ENCODE measurements at regions not wholly inside any gene's neighbourhood (a gene's known extent, or its start where the extent isn't known, plus 50 kb on each side); places are given as distances from the start of the nearest gene placed in this dataset.
"Not testable (repeated sequence)": the region's sequence is repeated elsewhere in the genome, so short reads cannot be mapped to it uniquely, and the experiment has no call there.

DNA sequence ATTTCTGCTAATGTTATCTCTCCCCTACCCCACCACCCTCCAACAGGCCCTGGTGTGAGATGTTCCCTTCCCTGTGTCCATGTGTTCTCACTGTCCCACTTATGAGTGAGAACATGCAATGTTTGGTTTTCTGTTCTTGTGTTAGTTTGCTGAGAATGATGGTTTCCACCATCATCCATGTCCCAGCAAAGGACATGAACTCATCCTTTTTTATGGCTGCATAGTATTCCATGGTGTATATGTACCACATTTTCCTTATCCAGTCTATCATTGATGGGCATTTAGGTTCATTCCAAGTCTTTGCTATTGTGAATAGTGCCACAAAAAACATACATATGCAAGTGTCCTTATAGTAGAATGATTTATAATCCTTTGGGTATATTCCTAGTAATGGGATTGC lies 104.5 kb downstream of the ZNF33B start:
- not testable (repeated sequence) for DNase-seq

DNA sequence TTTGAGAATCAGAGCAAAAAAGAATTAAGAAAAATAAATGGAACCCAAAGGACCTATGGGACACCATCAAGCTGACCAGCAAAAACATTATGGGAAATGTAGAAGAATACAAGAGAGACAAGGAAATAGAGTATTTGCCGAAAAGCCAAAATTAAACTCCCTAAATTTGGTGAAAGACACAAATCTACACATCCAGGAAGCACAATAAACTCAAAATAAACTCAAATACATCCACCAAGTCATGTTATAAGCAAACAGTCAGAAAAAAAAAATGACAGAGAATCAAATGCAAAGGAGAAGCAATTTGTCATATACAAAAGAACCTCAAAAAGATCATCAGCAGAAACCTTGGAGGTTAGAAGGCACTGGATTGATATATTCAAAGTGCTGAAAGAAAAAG lies 105.4 kb downstream of the ZNF33B start:
- DNase-seq, result no peak

DNA sequence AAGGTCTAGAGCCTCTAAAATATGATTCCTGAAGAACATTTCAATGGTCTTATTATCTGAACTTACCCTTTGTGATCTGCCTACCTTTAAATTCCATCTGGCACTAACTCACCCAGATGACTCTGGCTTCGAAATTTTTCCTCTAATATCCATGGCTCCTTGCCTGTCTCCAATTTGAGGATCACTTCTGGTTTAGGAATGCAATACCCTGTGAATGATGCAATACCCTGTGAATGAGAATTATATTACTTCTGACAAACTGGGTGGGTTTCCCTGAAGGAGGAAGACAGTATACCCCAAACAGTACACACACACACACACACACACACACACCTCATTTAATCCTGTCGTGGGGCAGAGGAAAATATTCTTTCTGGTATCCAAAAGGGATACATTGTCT lies 115.3 kb downstream of the ZNF33B start:
- no peak for DNase-seq

GRCh38 chr10:42519761-42520460 lies 118.5 kb downstream of the ZNF33B start:
- no peak for DNase-seq

GRCh38 chr10:42519079-42519478 lies 119.3 kb downstream of the ZNF33B start:
- DNase-seq, result no peak

DNA sequence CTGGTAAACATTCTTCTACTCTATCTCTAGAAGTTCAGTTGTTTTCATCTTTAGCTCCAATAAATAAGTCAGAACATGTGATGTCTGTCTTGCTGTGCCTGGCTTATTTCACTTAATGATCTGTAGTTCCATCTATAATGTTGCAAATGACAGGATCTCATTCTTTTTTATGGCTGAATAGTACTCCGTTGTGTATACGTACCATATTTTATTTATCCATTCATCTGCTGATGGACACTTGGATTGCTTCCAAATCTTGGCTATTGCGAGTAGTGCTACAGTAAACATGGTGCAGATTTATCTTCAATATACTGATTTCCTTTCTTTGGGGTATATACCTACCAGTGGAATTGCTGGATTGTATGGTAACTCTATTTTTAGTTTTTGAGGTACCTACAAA lies 124.4 kb downstream of the ZNF33B start:
- no peak for DNase-seq

DNA sequence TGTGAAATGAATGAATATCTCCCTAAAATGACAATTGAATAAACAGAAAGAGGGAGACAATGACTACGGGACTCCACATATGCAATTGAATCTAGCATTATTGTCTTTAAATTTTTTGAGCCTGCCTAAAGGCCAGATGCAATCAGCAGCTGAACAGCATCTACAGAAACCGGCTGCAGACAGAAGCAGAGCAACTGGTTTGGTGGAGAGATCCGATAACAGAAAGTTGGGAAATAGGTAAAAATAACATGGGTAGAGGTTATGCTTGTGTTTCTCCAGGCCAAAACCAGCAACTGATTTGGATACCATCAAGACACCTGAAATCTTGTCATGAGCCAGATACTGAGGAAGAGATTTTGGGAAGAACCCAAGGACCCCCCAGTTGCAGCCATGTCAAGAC lies 146.6 kb downstream of the ZNF33B start:
- no peak for DNase-seq

- peak; percentile 0 for DNase-seq
Observed at GRCh38 chr10:42491001-42491592, 147.3 kb downstream of the ZNF33B start.

DNA sequence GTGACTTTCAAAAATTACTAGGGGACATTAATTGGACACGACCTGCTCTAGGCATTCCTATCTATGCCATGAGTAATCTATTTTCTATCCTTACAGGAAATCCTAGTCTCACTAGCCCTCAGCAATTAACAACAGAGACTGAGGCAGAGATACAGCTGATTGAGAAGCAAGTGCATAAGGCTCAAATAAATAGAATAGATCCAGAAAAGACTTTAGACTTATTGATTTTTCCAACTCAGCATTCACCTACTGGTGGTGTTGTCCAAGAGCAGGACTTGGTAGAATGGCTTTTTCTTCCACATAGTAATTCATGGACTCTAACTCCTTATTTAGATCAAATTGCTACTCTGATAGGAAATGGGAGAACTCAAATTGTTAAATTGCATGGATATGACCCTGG lies 148.0 kb downstream of the ZNF33B start:
- DNase-seq, result no peak

DNA sequence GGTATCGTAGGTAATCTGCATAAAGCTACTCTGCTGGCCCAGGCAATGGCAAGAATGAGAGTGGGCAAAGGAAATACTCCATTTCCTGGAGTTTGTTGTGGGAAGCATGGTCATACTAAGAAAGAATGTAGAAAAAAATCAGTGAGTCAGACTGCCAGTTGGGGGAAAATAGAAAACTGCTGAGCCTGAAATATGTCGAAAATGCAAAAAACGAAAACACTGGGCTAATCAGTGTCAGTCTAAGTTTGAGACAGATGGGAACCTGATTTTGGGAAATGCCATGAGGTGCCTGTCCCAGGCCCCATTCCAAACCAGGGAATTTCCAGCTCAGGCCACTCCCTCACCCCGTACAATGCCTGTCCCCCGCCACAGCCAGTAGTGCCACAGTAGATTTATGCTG lies 150.0 kb downstream of the ZNF33B start:
- DNase-seq, result no peak

DNA sequence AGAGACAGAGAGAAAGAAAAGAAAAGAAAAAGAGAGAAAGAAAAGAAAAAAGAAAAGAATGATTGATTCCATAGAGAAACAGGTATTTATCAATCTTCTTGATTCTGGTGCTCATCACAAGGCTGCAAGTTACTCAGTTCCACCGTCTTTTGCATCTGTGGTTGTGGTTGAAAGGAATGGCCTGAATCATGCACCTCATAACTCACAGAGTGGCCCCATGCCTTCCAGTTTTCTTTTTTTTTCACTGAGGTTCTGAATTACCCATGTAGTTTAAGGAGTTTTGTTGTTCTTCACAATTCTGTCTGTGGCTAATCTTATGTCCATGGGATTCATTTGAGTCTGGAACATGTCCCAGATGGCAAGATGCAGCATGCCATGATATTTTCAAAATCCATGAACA lies 156.0 kb downstream of the ZNF33B start:
- DNase-seq, result no peak

GRCh38 chr10:42479057-42479456 lies 159.3 kb downstream of the ZNF33B start:
- DNase-seq, result no peak

DNA sequence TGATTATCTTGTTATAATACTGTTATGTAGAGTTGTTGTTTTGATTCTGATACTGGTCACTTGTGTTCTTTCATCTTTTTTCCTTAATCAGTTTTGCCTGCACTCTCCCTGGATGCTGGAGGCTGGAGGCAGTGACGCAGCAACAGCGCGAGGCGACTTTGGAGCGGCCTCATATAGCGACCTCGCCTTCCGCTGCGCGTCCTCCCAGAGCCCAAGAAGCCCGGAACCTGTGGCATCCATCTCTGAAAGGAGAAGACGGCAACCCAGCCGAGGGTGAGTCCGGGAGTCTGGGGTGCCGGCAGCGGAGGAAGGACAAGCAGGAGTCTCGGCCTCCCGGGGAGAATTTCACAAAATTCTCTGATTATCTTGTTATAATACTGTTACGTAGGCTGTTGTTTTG lies 161.2 kb downstream of the ZNF33B start:
- no peak for DNase-seq

- no peak for DNase-seq
Observed at GRCh38 chr10:42476101-42476500, 162.3 kb downstream of the ZNF33B start.

DNA sequence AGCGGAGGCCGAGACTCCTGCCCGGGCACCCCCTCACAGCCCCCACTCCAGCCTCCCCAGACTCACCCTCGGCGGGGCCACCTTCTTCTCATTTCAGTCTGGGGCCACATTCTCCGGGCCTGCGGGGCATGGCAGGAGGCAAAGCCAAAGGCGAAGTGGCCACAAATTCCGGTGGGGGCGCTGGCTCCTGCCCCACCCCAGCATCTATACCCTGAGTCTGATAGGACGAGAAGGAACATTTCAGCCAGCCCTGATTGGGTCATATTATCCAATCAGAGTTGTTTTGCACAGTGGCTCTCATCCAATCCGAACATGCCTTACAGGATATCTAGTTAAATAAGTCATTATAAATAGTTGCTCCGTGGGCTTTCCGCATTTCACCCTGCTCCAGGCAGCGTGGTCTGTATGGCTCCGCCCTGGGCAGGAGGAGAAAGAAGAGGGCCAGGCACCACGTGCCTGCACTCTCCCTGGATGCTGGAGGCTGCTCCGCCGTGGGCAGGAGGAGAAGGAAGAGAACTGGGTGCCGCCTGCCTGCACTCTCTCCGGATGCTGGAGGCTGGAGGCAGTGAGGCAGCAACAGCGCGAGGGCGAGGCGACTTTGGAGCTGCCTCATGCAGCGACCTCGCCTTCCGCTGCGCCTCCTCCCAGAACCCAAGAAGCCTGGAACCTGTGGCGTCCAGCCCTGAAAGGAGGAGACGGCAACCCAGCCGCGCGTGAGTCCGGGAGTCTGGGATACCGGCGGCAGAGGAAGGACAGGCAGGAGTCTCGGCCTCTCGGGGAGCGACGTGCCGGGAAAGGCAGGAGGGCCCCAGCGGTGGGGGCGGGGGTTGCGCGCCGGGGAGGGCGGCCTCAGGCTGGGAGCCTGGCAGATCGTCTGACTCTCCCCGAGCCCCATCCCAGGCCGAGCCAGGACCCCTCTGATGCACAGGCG lies 162.9 kb downstream of the ZNF33B start:
- DNase-seq, result no peak

DNA sequence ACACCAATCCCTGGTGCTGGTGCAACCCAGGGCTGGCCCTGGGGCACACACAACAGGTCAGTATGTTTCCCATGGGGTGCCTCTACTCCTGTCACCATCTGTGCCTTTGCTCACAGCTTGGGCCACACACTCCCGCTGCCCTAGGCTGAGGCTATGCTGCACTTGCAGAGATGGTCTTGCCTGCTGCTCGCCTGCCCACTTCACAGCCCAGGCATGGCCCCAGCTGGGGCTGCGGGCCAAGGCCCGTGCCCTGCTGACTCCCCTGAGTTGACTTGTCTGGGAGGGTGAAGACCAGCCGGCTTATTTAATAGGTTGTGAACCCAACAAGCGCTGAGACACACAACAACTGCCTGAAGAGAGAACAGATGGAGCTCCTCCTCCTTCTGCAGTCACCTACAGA lies 184.1 kb downstream of the ZNF33B start:
- DNase-seq, result no peak

DNA sequence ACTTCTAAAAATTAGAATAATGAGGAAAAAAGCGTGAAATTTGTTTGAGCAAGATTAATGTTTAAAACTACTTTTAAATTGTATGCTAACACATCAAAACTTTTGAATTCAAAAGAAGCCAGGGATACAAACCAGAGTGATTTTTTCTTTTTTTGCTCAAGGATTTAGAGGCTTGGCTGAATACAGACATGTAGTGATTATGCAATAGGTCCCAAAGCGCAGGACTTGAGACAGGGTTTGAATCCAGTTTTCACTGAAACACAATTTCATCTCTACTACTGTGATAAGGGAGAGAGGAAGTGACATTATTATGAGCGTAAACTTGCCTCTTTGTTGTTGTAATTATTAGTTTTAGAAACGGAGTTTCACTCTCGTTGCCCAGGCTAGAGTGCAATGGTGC lies 207.3 kb downstream of the ZNF33B start:
- no peak for DNase-seq

DNA sequence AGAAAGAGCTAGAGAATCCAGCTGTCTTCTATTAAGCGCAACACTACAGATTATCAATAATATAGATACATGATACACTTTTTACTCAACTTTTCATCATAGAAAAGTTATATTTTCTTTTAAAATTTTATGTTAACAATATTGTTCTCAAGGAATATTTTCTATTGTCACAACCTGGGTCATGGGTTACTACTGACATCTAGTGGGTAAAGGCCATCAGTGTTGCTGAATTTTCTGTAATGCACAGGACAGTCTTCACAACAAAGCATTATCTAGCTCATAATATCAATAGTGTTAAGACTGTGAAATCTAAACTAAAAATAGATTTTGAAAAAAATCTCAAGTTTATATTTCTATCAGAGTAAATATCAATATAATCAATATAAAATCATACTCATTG lies 209.8 kb downstream of the ZNF33B start:
- DNase-seq, result peak; percentile 5

DNA sequence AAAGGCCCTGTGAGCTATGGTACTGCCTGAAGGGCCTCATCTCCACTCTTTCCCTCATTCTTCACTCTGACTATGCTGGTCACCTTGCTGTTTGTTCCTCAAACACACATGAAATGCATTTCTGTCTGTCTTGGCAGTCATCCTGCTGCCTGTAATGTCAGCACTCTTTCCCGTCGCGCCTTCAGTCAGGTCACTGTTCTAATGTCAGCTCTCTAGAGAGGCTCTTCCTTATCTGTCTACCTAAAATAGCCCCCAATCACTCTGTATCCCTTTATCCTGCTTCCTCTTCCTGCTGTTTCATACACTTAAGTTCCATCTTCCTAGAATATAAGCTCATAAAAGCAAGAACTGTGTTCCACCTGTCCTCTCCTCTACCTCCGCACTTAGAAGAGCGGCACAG lies 215.5 kb downstream of the ZNF33B start:
- DNase-seq, result no peak

DNA sequence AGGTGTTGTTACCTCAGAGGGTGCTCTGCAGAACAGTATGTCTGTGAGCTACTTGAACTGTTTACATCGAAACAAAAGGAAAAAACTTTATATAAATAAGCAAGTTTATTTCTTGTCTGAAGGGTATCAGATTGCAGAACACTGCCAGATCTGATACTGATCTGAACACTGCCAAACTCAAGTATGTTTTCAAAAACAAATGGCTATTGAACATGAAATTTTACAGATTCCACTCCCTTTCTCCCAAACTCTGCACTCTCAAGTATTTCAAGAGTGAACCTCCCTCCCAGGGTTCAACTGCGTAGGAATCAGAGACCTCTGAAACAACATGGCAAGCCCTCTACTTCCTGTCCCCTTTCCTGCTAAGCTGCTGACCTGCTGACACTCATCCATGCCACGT lies 216.6 kb downstream of the ZNF33B start:
- DNase-seq, result no peak

DNA sequence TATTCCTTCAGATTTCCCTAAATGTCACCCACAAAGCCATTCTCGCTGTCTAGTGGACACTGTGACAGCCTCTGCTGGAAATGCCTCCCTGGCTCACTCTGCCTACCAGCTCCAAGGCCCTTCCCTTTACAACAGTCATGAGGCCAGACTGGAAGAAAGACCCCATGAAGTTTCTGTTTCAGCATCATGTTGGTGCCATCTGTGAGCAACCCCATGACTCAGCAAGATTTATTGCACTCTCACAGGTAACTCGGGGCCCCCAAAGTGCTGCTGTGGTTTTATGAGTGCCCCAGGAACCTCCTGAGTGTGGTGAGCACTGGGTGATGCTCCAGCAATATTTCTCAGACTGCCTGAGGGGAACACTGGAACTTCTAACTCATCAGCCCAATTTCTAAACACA lies 218.6 kb downstream of the ZNF33B start:
- DNase-seq, result no peak

DNA sequence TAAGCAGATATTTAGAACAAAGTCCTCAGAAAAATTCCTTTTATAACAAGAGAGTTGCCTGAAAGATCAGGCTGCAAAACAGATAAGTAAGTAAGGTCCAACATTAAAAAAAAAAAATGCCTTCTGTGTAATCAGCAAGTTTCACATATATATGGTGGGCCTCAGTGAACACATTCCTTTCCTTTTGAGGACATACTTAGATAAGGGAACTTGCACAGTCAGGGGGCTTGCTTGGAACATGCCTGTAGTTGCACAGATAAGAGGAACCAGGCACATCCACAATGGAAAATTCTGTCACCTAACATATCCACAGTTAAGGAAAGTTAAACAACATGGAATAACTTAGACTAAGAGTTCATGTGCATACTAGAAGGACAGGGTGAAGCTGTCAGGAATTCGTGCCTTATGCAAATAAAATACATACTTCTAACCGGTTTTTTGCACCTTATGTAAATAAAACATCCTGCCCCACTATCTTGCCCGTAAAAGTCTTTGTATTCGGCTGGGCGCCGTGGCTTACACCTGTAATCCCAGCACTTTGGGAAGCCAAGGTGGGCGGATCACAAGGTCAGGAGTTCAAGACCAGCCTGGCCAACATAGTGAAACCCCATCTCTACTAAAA lies 257.3 kb downstream of the ZNF33B start:
- no peak for DNase-seq

- peak; percentile 20 for DNase-seq
Observed at GRCh38 chr10:42367532-42368230, 270.7 kb downstream of the ZNF33B start.

Data from activated CD4-positive, alpha-beta T cell treated with anti-CD3 and anti-CD28 coated beads, Interleukin-10, Interleukin-2, amounts not matched to agents 100 ng/mL and 50 ng/mL, durations not matched to agents 16 hours and 8 hours (primary cell).